Natural killer cell (primary cell): ENCODE measurements at regions not wholly inside any gene's neighbourhood (a gene's known extent, or its start where the extent isn't known, plus 50 kb on each side); places are given as distances from the start of the nearest gene placed in this dataset.

Source experiments
- ATAC-seq, 3 donors: fragments of 150-1000 bp in 2 of 3; fragments of 200-7000 bp in 1 of 3; cut with Tn5 transposase; 1 replicate in 1 of 3; 2 replicates in 2 of 3; pipeline ENCODE4 v1.10.0; 2021; ENCODE audit warnings: mild to moderate bottlenecking in 2 of 3, moderate library complexity in 2 of 3
- DNase-seq, 2 donors: peaks; one replicate each; pipeline versions ENCODE4 v3.0.0 to v3.0.0-alpha.2; 2013 to 2021; ENCODE audit warnings: mixed read lengths in 1 of 2
- H3K27ac ChIP-seq: one replicate; pipeline ENCODE4 v1.5.1; 2013; ENCODE audit warnings: mild to moderate bottlenecking, low read length
- H3K27me3 ChIP-seq: one replicate; pipeline ENCODE4 v1.6.1; 2013; ENCODE audit warnings: low read length; ENCODE audit not compliant: control insufficient read depth, insufficient read depth
- H3K36me3 ChIP-seq: one replicate; pipeline ENCODE4 v1.6.1; 2013; ENCODE audit warnings: low read length; ENCODE audit not compliant: control insufficient read depth, insufficient read depth
- H3K4me1 ChIP-seq: one replicate; pipeline ENCODE4 v1.6.1; 2013; ENCODE audit warnings: low read length; ENCODE audit not compliant: control insufficient read depth, insufficient read depth
- H3K4me3 ChIP-seq: one replicate; pipeline ENCODE4 v1.5.1; 2013; ENCODE audit warnings: low read length
- H3K9me3 ChIP-seq: one replicate; pipeline ENCODE4 v1.6.1; 2013; ENCODE audit warnings: low read length; ENCODE audit not compliant: control insufficient read depth, insufficient read depth
- H3K27ac Mint-ChIP-seq, 2 donors: one replicate each; pipeline ENCODE4 v1.8.0; 2022; ENCODE audit warnings: mild to moderate bottlenecking in 2 of 2, mixed read lengths in 2 of 2, moderate library complexity in 1 of 2
- H3K27me3 Mint-ChIP-seq, 2 donors: one replicate each; pipeline ENCODE4 v1.8.0; 2022; ENCODE audit warnings: low read depth in 2 of 2, mixed read lengths in 2 of 2
- H3K36me3 Mint-ChIP-seq: one replicate; pipeline ENCODE4 v1.8.0; 2022; ENCODE audit warnings: mixed read lengths
- H3K4me1 Mint-ChIP-seq, 2 donors: one replicate each; pipeline ENCODE4 v1.8.0; 2022; ENCODE audit warnings: mixed read lengths in 2 of 2
- H3K4me3 Mint-ChIP-seq: one replicate; pipeline ENCODE4 v1.8.0; 2022; ENCODE audit warnings: mild to moderate bottlenecking, moderate library complexity, mixed read lengths
- H3K9me3 Mint-ChIP-seq, 2 donors: one replicate each; pipeline ENCODE4 v1.8.0; 2022; ENCODE audit warnings: mixed read lengths in 2 of 2
- WGBS: methylation state at CpG from one replicate; pipeline ENCODE4 v1.1.7; 2013; ENCODE audit warnings: missing lambda C conversion rate; ENCODE audit not compliant: insufficient coverage; 5-methylcytosine and 5-hydroxymethylcytosine counted together
- intact Hi-C: fragments of 100-400 bp; cut with micrococcal nuclease; formaldehyde crosslinking; loops from one replicate; pipeline ENCODE4 v1.14.2; 2022
- TF ChIP-seq, protein P1 (sequence below): fragments of 200-600 bp; IDR thresholded peaks from one replicate; pipeline ENCODE4 v1.8.0; 2022; ENCODE audit warnings: antibody characterized with exemption

DNA sequence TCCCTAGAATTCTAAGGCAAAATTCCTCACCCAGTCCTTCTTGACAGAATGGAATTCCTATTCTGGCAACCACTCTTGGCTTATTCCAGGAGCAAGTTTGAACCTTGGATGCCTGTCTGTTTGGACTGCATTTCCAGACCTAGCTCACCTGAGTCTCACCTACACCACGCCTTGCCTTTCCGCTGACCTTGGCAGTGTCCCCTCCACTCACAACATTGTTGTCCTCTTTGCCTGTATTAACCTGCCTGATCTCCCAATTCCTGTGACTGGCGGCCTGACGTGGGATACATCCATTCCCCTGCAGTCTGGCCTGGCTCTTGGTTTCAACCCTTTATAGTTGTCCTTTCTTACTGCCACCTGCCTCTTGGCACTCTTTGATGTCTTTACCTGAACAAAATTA lies 281.4 kb upstream of the SOX4 start:
- DNase-seq (no peak), ATAC-seq (no peak)
- no peak overlapping the region for H3K4me3 ChIP-seq
- intact Hi-C loops = no loop called here
- WGBS = 95% methylated on average over 4 of the region's 4 CpGs
- H3K27ac ChIP-seq = no peak overlapping the region
- no peaks in the 10 kb centered on the region for H3K4me1 ChIP-seq
- Mint-ChIP-seq H3K4me3 (no peak overlapping the region), H3K4me1 (no peaks in the 10 kb centered on the region), H3K9me3 (no peaks in the 10 kb centered on the region), H3K27me3 (peaks cover 3 to 7% of the 10 kb centered on the region in 2 donors), H3K27ac (no peak overlapping the region), H3K36me3 (no peaks in the 10 kb centered on the region)
- no peaks in the 10 kb centered on the region for H3K9me3 ChIP-seq
- H3K27me3 ChIP-seq = no peaks in the 10 kb centered on the region
- TF ChIP-seq, protein P1, sequence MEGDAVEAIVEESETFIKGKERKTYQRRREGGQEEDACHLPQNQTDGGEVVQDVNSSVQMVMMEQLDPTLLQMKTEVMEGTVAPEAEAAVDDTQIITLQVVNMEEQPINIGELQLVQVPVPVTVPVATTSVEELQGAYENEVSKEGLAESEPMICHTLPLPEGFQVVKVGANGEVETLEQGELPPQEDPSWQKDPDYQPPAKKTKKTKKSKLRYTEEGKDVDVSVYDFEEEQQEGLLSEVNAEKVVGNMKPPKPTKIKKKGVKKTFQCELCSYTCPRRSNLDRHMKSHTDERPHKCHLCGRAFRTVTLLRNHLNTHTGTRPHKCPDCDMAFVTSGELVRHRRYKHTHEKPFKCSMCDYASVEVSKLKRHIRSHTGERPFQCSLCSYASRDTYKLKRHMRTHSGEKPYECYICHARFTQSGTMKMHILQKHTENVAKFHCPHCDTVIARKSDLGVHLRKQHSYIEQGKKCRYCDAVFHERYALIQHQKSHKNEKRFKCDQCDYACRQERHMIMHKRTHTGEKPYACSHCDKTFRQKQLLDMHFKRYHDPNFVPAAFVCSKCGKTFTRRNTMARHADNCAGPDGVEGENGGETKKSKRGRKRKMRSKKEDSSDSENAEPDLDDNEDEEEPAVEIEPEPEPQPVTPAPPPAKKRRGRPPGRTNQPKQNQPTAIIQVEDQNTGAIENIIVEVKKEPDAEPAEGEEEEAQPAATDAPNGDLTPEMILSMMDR = no peak
- no peaks in the 10 kb centered on the region for H3K36me3 ChIP-seq

DNA sequence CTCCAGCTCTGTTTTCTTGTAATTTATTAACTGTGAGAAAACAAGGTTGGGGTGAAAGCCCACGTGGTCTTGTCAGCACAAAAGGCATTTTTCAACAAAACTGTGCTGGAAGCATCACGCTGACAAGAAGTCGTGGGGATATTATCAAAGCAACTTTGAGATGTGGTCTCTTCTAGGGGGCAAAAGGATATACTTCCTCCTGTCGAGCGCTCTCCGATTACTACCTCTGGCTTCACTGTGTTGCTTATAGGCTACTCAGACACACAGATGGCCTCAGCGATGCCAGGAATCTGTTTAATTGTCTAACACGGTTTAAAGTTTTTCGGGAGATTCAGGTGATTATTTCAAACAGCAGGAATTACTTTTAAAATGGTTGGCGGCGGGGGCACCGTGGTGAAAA lies 275.9 kb upstream of the SOX4 start:
- Mint-ChIP-seq H3K4me3 (no peak overlapping the region), H3K27me3 (peaks cover 0 to 3% of the 10 kb centered on the region in 2 donors), H3K9me3 (peaks cover 0 to 4% of the 10 kb centered on the region in 2 donors), H3K4me1 (no peaks in the 10 kb centered on the region), H3K27ac (no peak overlapping the region), H3K36me3 (no peaks in the 10 kb centered on the region)
- no peaks in the 10 kb centered on the region for H3K36me3 ChIP-seq
- no peaks in the 10 kb centered on the region for H3K9me3 ChIP-seq
- no peaks in the 10 kb centered on the region for H3K27me3 ChIP-seq
- H3K4me3 ChIP-seq = no peak overlapping the region
- intact Hi-C loops = no loop called here
- TF ChIP-seq, protein P1 = no peak
- no peak for ATAC-seq
- H3K4me1 ChIP-seq = no peaks in the 10 kb centered on the region
- 92% methylated on average over 12 of the region's 12 CpGs for WGBS
- no peak for DNase-seq
- no peak overlapping the region for H3K27ac ChIP-seq

DNA sequence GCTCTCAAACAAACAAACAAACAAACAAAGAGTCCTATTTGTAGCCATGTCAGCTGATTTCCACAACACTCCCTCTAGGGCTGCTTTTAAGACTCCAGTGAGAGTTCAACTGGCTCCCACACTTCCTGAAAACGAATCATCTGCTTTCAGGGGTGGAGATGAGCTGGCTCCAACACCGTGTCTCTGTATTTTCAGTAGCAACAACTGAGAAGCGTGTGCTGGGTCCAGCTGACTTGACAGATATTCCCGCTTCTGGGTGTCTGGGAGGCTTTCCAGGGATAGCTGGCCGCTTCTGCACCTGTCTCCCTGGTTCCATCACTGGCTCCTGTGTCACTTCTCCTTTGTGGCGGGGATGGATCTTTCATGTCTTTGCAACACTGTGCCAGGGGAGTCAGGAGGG lies 272.5 kb upstream of the SOX4 start:
- H3K4me3 Mint-ChIP-seq = no peak overlapping the region
- H3K9me3 Mint-ChIP-seq = peaks cover 0 to 4% of the 10 kb centered on the region in 2 donors
- Histone ChIP-seq H3K36me3 (no peaks in the 10 kb centered on the region), H3K27ac (no peak overlapping the region), H3K4me1 (no peaks in the 10 kb centered on the region), H3K27me3 (no peaks in the 10 kb centered on the region), H3K9me3 (no peaks in the 10 kb centered on the region), H3K4me3 (no peak overlapping the region)
- no peak overlapping the region for H3K27ac Mint-ChIP-seq
- no peaks in the 10 kb centered on the region for H3K4me1 Mint-ChIP-seq
- 76% methylated on average over 6 of the region's 6 CpGs for WGBS
- DNase-seq (no peak), ATAC-seq (no peak)
- intact Hi-C loops = no loop called here
- peaks cover 0 to 3% of the 10 kb centered on the region in 2 donors for H3K27me3 Mint-ChIP-seq
- no peaks in the 10 kb centered on the region for H3K36me3 Mint-ChIP-seq
- TF ChIP-seq, protein P1 = no peak

DNA sequence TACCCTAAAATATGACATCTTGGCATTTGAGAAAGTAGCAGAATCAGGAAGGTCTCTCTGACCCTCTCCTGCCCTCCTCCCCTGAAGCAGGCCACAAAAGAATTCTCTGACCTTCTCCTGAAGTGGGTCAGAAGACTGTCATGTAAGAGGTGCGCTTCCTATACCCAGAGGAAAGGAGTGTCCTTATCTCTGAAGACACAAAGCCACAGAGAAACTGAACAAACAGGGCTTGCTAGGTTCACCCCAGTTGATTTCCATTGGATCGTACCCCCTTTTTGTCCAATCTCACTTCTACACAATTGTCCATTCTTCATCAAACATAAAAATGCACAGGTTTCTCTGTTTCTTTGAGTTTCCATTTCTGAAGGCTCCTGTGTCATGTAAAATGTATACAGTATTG lies 272.0 kb upstream of the SOX4 start:
- WGBS = 78% methylated on average over 2 of the region's 2 CpGs
- Mint-ChIP-seq H3K27me3 (no peaks in the 10 kb centered on the region), H3K36me3 (no peaks in the 10 kb centered on the region), H3K9me3 (peaks cover 0 to 4% of the 10 kb centered on the region in 2 donors), H3K27ac (no peak overlapping the region), H3K4me3 (no peak overlapping the region), H3K4me1 (no peaks in the 10 kb centered on the region)
- intact Hi-C loops = no loop called here
- ATAC-seq = no peak
- TF ChIP-seq, protein P1 = no peak
- no peaks in the 10 kb centered on the region for H3K9me3 ChIP-seq
- H3K4me1 ChIP-seq = no peaks in the 10 kb centered on the region
- H3K4me3 ChIP-seq = no peak overlapping the region
- no peak overlapping the region for H3K27ac ChIP-seq
- no peak for DNase-seq
- no peaks in the 10 kb centered on the region for H3K27me3 ChIP-seq
- H3K36me3 ChIP-seq = no peaks in the 10 kb centered on the region
